Activated CD8-positive, alpha-beta memory T cell treated with anti-CD3 and anti-CD28 coated beads, Interleukin-2, amount 50 U/mL, for 1 hour (primary cell): ENCODE measurements at regions not wholly inside any gene's neighbourhood (a gene's known extent, or its start where the extent isn't known, plus 50 kb on each side); places are given as distances from the start of the nearest gene placed in this dataset.
"Not testable (repeated sequence)": the region's sequence is repeated elsewhere in the genome, so short reads cannot be mapped to it uniquely, and the experiment has no call there.

ENCODE experiments used
- DNase-seq: peaks from one replicate; pipeline ENCODE4 v3.0.0-alpha.2; 2020; ENCODE audit errors: extremely low read depth

DNA sequence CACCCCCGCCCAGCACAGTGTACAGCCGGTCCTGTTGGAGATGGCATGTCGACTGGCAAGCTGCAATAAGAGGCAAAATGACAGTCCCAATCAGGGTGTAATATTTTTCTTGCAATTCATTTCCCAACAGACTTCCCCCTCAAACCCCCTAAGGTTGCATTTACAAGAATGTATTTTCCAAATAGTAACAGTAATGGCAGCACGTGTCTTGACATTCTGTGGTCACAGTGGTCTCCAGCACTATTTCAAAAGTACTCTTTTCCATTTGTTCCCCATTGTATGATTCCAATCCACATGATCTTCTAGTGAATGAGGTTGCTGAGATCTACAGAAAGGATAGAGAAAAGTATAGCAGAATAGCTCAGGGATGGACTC is 97.8 kb upstream of the CARMIL1 start:
- no peak for DNase-seq

GRCh38 chr6:25181923-25182322 is 97.3 kb upstream of the CARMIL1 start:
- no peak for DNase-seq

GRCh38 chr6:25186919-25187318 is 92.3 kb upstream of the CARMIL1 start:
- DNase-seq, result no peak

DNA sequence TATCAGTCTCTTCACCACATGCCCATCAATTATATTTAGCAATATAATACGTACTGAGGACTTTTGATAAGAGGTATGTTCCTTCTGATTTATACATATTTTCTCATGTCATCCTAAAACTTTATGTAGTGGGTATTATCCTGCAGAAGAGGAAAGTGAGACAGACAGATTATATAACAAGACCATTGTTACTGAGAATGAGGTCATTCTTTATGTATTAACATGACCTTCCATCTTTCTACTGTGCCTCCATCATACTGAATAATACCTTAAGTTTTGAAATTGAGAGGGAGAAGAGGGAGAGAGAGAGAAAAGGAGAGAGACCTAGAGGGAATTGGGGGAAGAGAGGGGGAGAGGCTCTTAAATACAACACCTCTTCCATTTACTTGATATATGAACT is 90.9 kb upstream of the CARMIL1 start:
- DNase-seq, result no peak

DNA sequence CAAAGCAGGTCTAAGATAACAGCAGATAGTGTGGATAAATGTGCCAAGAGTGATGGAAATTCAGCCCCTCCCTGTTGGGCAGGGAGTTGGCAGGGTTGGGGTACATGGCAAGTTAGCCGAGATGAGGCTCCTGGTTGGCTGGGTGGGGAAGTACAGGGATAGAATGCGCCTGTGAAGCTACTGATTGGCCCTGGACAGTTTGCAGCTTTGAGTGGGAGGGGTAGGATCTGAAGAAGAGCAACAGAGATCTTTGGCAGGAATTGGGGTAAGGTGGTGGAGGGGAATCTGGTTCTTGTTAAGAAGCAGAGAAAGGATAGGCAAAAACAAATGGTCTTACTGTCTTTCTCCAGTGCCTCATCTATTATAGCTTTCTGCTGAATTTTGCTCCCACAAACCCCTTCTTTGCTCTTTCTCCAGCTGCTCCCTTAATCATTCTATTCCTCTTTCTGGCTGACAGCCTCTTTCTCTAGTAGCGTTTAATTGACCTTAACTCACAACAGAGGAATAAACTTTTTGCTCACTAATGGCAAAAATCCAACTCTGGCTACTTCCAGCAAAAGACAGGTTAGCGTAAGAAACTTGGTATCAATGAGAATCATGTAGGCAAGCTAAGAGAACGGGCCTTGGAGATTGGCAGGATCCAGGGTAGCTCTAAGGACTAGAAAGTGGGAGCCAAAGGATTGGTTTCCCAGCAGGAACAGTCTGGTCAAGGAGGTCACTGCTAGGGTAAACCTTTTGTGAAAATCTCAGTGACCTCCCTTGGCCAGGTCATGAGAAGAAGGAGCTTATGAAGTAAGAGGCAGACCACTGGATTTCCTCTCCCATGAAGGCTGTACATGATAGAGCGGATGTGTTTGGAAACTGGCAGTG is 86.3 kb upstream of the CARMIL1 start:
- no peak for DNase-seq

GRCh38 chr6:25193460-25194171 is 85.6 kb upstream of the CARMIL1 start:
- no peak for DNase-seq

DNA sequence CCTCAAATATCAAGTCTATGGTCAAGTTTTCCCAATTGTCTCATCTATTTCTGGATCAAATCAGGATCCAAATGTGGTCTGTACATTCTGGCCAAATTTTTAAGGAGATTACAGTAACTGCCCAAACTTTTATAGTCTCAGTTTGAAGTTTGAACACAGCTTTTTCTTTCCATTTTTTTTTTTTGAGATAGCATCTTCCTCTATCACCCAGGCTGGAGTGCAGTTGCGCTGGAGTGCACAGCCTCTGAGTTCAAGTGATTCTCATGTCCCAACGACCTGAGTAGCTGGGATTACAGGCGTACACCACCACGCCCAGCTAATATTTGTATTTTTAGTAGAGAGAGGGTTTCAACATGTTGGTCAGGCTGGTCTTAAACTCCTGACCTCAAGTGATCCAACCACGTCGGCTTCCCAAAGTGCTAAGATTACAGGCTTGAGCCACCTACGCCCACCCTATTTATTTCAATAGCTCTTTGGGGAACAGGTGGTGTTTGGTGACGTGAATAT is 84.9 kb upstream of the CARMIL1 start:
- DNase-seq, result no peak

GRCh38 chr6:25196464-25196863 is 82.7 kb upstream of the CARMIL1 start:
- no peak for DNase-seq

GRCh38 chr6:25197111-25197510 is 82.1 kb upstream of the CARMIL1 start:
- DNase-seq, result no peak

GRCh38 chr6:25199544-25199943 is 79.6 kb upstream of the CARMIL1 start:
- DNase-seq, result no peak

- DNase-seq, result no peak
These were observed 76.7 kb upstream of the CARMIL1 start for GRCh38 chr6:25202504-25202903.

- no peak for DNase-seq
These were observed 73.5 kb upstream of the CARMIL1 start for GRCh38 chr6:25205629-25206028.

DNA sequence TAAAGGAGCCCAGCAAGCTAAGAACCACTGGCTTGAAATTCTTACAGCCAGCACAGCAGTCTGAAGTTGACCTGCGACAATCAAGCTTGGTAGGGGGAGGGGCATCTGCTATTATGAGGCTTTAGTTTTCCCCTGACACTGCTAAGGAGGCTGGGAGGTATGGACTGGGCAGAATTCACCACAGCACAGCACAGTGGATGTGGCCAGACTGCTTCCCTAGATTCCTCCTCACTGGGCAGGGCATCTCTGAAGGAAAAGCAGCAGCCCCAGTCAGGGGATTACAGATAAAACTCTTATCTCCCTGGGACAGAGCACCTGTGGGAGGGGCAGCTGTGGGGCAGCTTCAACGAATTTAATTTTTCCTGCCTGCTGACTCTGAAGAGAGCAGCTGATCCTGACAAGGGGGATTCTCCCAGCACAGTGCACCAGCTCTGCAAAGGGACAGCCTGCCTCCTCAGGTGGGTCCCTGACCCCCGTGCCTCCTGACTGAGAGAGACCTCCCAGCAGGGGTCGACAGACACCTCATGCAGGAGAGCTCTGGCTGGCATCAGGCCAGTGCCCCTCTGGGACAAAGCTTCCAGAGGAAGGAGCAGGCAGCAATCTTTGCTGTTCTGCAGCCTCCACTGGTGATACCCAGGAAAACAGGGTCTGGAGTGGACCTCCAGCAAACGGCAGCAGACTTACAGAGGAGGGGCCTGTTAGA is 71.6 kb upstream of the CARMIL1 start:
- DNase-seq, result not testable (repeated sequence)

- no peak for DNase-seq
These were observed 63.3 kb upstream of the CARMIL1 start for GRCh38 chr6:25215881-25216280.

- DNase-seq, result no peak
These were observed 61.9 kb upstream of the CARMIL1 start for GRCh38 chr6:25217302-25217701.

DNA sequence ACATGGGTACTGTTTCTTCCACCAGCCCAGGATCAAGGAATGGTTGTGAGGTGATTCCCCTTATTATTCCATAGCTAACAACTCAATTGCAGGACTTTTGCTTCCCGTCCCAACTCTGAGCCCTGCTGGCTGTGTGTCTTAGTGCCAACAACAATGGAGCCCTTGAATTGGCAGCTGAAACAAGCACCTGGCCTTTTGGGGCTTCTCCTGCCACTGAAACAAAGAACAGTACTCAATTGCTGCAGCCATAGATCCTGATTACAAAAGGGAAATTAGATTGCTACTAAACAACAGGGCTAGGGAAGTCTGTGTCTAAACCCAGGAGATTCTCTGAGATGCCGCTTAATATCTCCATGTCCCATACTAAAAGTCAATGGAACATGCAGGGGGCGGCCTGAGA is 61.3 kb upstream of the CARMIL1 start:
- DNase-seq, result no peak

DNA sequence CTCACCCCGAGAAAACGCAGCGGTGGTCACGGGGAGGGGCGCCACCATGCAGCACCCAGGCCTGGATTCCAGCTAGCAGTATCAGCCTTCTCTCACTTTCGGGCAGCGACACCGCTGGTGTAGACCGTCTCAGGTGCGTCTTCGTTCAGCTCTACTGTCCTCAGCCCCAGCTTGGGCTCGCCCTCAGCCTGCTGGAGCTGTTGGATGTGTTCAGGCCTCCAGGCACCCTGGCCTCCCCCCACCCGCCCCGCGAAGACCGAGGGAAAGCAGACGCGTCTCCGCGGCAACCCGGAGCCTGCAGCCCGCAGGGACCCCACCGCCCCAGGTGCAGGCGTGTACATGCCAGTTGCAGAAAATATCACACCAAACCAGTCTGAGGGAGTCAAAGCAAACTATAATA is 60.8 kb upstream of the CARMIL1 start:
- DNase-seq, result no peak

DNA sequence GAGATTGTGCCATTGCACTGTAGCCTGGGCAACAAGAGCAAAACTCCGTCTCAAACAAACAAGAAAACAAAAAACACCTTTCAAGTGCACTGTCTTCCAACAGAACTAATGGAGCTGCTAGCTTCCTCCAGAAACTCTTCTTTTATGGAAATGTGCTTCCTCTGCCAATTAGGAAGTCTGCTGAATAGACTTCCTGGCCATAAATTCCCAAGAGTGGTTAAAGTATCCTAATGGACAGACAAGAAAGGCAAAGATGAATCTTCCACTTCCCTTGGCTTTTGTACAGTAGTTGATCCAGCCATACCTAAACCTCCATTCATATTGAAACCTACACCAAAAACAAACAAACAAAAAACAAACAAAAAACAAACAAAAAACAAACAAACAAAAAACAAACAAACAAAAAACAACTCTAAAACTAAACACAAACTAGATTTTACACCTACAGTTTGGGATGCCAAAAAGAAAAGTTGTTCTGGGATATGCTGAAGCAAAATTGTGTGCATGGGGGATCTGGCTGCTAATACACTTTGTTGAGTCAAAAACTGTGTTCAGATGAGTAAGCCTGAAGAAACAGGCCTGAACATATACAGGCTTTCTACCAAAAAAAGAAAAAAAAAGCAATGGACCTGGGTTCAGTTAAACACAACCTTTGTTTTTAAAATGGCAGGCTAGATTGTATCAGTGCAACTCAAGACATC is 59.8 kb upstream of the CARMIL1 start:
- no peak for DNase-seq

GRCh38 chr6:25219917-25220278 is 59.3 kb upstream of the CARMIL1 start:
- no peak for DNase-seq

- no peak for DNase-seq
These were observed 58.3 kb upstream of the CARMIL1 start for GRCh38 chr6:25220857-25221256.

DNA sequence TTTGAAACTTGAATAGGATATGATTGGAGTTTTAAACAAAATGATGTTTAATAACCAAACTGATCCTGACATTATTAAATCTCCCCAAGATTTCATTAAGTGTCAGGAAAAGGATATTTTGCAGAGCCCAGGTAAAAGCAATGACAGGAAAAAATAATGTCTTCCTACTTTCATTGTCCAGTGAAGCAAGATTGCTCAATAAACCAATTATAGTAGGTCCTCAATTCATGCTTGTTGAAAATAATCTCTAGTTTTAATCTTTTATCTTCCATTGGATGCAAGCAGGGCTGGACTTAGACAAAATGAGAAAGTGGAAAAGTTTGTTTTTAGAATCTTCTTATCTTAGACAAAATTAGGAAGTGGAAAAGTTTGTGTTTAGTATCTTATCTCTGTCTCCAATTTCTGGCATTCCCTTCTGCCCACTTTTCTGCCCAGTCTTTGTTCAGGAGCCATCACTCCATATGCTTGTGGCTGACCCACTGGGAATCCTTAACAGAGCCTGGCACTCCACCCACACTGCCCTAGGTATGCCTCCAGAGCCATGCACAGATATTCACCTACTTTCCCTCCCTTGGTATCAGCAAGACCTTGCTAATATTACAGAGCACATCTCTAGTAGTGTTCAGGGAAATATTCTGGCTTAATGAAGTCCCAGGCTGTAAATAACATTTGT is 57.0 kb upstream of the CARMIL1 start:
- DNase-seq, result no peak
